Neuronal stem cell (in vitro differentiated cells): ENCODE measurements at regions not wholly inside any gene's neighbourhood (a gene's known extent, or its start where the extent isn't known, plus 50 kb on each side); places are given as distances from the start of the nearest gene placed in this dataset.
"Not testable (repeated sequence)": the region's sequence is repeated elsewhere in the genome, so short reads cannot be mapped to it uniquely, and the experiment has no call there.

Experiments used
- DNase-seq: peaks from one replicate; pipeline ENCODE4 v3.0.0-alpha.2; 2013; ENCODE audit warnings: low spot score
- H2AFZ ChIP-seq: one replicate; pipeline ENCODE4 v1.6.1; 2013; ENCODE audit warnings: mild to moderate bottlenecking, low read length, inconsistent platforms
- H2AK5ac ChIP-seq: 2 replicates; pipeline ENCODE4 v1.6.1; 2013; ENCODE audit warnings: low read depth, mild to moderate bottlenecking, inconsistent platforms, low read length, moderate library complexity, mixed read lengths
- H2BK120ac ChIP-seq: 2 replicates; pipeline ENCODE4 v1.6.1; 2013; ENCODE audit warnings: low read depth, mild to moderate bottlenecking, inconsistent platforms, low read length, moderate library complexity, mixed read lengths
- H2BK12ac ChIP-seq: one replicate; pipeline ENCODE4 v1.6.1; 2013; ENCODE audit warnings: low read length, inconsistent platforms
- H2BK15ac ChIP-seq: 2 replicates; pipeline ENCODE4 v1.6.1; 2013; ENCODE audit warnings: mild to moderate bottlenecking, low read length, inconsistent platforms, mixed read lengths
- H2BK5ac ChIP-seq: one replicate; pipeline ENCODE4 v1.6.1; 2013; ENCODE audit warnings: inconsistent platforms, mild to moderate bottlenecking, low read length, moderate library complexity
- H3K14ac ChIP-seq: one replicate; pipeline ENCODE4 v1.6.1; 2013; ENCODE audit warnings: low read length, inconsistent platforms
- H3K18ac ChIP-seq: 2 replicates; pipeline ENCODE4 v1.6.1; 2013; ENCODE audit warnings: low read length, inconsistent platforms
- H3K23ac ChIP-seq: 2 replicates; pipeline ENCODE4 v1.6.1; 2013; ENCODE audit warnings: low read depth, mild to moderate bottlenecking, mixed read lengths, low read length, inconsistent platforms; ENCODE audit not compliant: poor library complexity
- H3K27ac ChIP-seq: replicated peaks from 3 replicates; pipeline ENCODE4 v1.5.1; 2013; ENCODE audit warnings: low read length, inconsistent platforms
- H3K27me3 ChIP-seq, 3 experiments: 2 replicates each; pipeline ENCODE4 v1.6.1; 2013; ENCODE audit warnings: low read length in 3 of 3, mild to moderate bottlenecking in 2 of 3, inconsistent platforms in 1 of 3, low read depth in 1 of 3, mixed read lengths in 1 of 3, moderate library complexity in 1 of 3; ENCODE audit not compliant: control insufficient read depth in 3 of 3, insufficient read depth in 3 of 3
- H3K36me3 ChIP-seq, 2 donors: replicated peaks in 1 of 2; 2 replicates each; pipeline ENCODE4 v1.6.1; 2013; ENCODE audit warnings: low read length in 2 of 2; ENCODE audit not compliant: control insufficient read depth in 2 of 2, insufficient read depth in 2 of 2
- H3K4ac ChIP-seq: 2 replicates; pipeline ENCODE4 v1.6.1; 2013; ENCODE audit warnings: inconsistent platforms, mild to moderate bottlenecking, low read length, moderate library complexity
- H3K4me1 ChIP-seq, 2 donors: 1 replicate in 1 of 2; 2 replicates in 1 of 2; pipeline ENCODE4 v1.6.1; 2013; ENCODE audit warnings: low read length in 2 of 2, low read depth in 1 of 2; ENCODE audit not compliant: control insufficient read depth in 2 of 2, insufficient read depth in 1 of 2
- H3K4me2 ChIP-seq: one replicate; pipeline ENCODE4 v1.6.1; 2013; ENCODE audit warnings: mild to moderate bottlenecking, low read length, inconsistent platforms; ENCODE audit not compliant: insufficient read depth, poor library complexity, severe bottlenecking
- H3K4me3 ChIP-seq, 2 donors: 2 replicates each; pipeline ENCODE4 v1.5.1; 2013; ENCODE audit warnings: low read length in 2 of 2, mild to moderate bottlenecking in 2 of 2, inconsistent platforms in 1 of 2, moderate library complexity in 1 of 2
- H3K79me1 ChIP-seq: one replicate; pipeline ENCODE4 v1.6.1; 2013; ENCODE audit warnings: low read depth, mild to moderate bottlenecking, inconsistent platforms, low read length, moderate library complexity
- H3K9ac ChIP-seq: one replicate; pipeline ENCODE4 v1.6.1; 2013; ENCODE audit warnings: mild to moderate bottlenecking, low read depth, low read length, inconsistent platforms; ENCODE audit not compliant: poor library complexity
- H3K9me3 ChIP-seq, 2 donors: replicated peaks in 1 of 2; 2 replicates each; pipeline versions ENCODE3 to v1.6.1; 2013; ENCODE audit warnings: low read length in 2 of 2, mild to moderate bottlenecking in 2 of 2, inconsistent platforms in 1 of 2, low read depth in 1 of 2, mixed read lengths in 1 of 2, moderate library complexity in 1 of 2; ENCODE audit not compliant: control insufficient read depth in 2 of 2, insufficient read depth in 1 of 2
- H4K8ac ChIP-seq: one replicate; pipeline ENCODE4 v1.6.1; 2013; ENCODE audit warnings: low read depth, mild to moderate bottlenecking, inconsistent platforms, low read length, moderate library complexity
- H4K91ac ChIP-seq: one replicate; pipeline ENCODE4 v1.6.1; 2013; ENCODE audit warnings: low read length, low read depth, mild to moderate bottlenecking, inconsistent platforms; ENCODE audit not compliant: poor library complexity
- WGBS, 2 donors: extraction: QIAGEN DNeasy Blood & Tissue Kit; methylation state at CpG; one replicate each; pipeline ENCODE4 v1.1.7; 2013; ENCODE audit warnings: missing lambda C conversion rate in 2 of 2, mixed read lengths in 1 of 2; ENCODE audit not compliant: insufficient read length in 2 of 2, insufficient replicate concordance in 1 of 2; ENCODE audit errors: extremely low coverage in 2 of 2; 5-methylcytosine and 5-hydroxymethylcytosine counted together

GRCh38 chr10:127676430-127676829, 60.6 kb upstream of the FOXI2 start:
- not testable (repeated sequence) for H3K18ac ChIP-seq, H3K4me1 ChIP-seq, H2AK5ac ChIP-seq, H3K23ac ChIP-seq, DNase-seq, H2BK120ac ChIP-seq, H3K9ac ChIP-seq, H3K9me3 ChIP-seq, H3K27me3 ChIP-seq, H3K27ac ChIP-seq, H2AFZ ChIP-seq, H2BK15ac ChIP-seq, H3K4me2 ChIP-seq, H4K8ac ChIP-seq, H2BK12ac ChIP-seq, H3K14ac ChIP-seq, H3K4me3 ChIP-seq, H3K36me3 ChIP-seq, H3K79me1 ChIP-seq, H3K4ac ChIP-seq, H4K91ac ChIP-seq, H2BK5ac ChIP-seq
- no CpG with 5 or more reads among the region's 3 CpGs for WGBS, 2 donors

- Histone ChIP-seq H4K91ac (no peak overlapping the region), H3K79me1 (no peaks in the 10 kb centered on the region), H2BK15ac (no peak overlapping the region), H3K9me3 (no peaks in the 10 kb centered on the region), H3K4ac (no peak overlapping the region), H3K4me3 (no peak overlapping the region), H2AK5ac (no peak overlapping the region), H3K27me3 (peaks cover 0 to 2% (median 0%) of the 10 kb centered on the region in 3 experiments), H2AFZ (no peak overlapping the region), H3K27ac (no peak overlapping the region), H3K36me3 (no peaks in the 10 kb centered on the region), H3K9ac (no peak overlapping the region), H3K14ac (no peak overlapping the region), H2BK12ac (no peak overlapping the region), H3K4me1 (no peaks in the 10 kb centered on the region), H3K4me2 (no peak overlapping the region), H3K18ac (no peak overlapping the region), H2BK5ac (no peak overlapping the region), H3K23ac (no peak overlapping the region), H4K8ac (no peak overlapping the region), H2BK120ac (no peak overlapping the region)
- WGBS, 2 donors, result no CpG with 5 or more reads among the region's 8 CpGs
- DNase-seq, result no peak
Measured at GRCh38 chr10:127678091-127678490, 58.9 kb upstream of the FOXI2 start.

GRCh38 chr10:127679642-127680255, 57.2 kb upstream of the FOXI2 start:
- WGBS, 2 donors, result no CpG with 5 or more reads among the region's 3 CpGs

More at GRCh38 chr10:127679642-127680255, 57.2 kb upstream of the FOXI2 start:
- no peak overlapping the region for H2BK5ac ChIP-seq
- H3K23ac ChIP-seq, result no peak overlapping the region
- H3K4me1 ChIP-seq, result no peaks in the 10 kb centered on the region
- no peak overlapping the region for H2AK5ac ChIP-seq
- H3K79me1 ChIP-seq, result no peaks in the 10 kb centered on the region
- no peak overlapping the region for H3K4me3 ChIP-seq
- no peak overlapping the region for H3K14ac ChIP-seq
- no peaks in the 10 kb centered on the region for H3K36me3 ChIP-seq
- H3K4me2 ChIP-seq, result no peak overlapping the region
- no peak overlapping the region for H2BK15ac ChIP-seq
- H4K91ac ChIP-seq, result no peak overlapping the region
- no peaks in the 10 kb centered on the region for H3K9me3 ChIP-seq
- no peak overlapping the region for H2AFZ ChIP-seq
- H3K9ac ChIP-seq, result no peak overlapping the region
- no peak overlapping the region for H2BK12ac ChIP-seq
- H3K4ac ChIP-seq, result no peak overlapping the region
- H3K27me3 ChIP-seq, result peaks cover 0 to 2% (median 0%) of the 10 kb centered on the region in 3 experiments
- H3K27ac ChIP-seq, result no peak overlapping the region
- no peak overlapping the region for H3K18ac ChIP-seq
- DNase-seq, result no peak
- no peak overlapping the region for H4K8ac ChIP-seq
- H2BK120ac ChIP-seq, result no peak overlapping the region
